ENCODE measurements at regions not wholly inside any gene's neighbourhood (a gene's known extent, or its start where the extent isn't known, plus 50 kb on each side); places are given as distances from the start of the nearest gene placed in this dataset.
"Not testable (repeated sequence)": the region's sequence is repeated elsewhere in the genome, so short reads cannot be mapped to it uniquely, and the experiment has no call there.

DNA sequence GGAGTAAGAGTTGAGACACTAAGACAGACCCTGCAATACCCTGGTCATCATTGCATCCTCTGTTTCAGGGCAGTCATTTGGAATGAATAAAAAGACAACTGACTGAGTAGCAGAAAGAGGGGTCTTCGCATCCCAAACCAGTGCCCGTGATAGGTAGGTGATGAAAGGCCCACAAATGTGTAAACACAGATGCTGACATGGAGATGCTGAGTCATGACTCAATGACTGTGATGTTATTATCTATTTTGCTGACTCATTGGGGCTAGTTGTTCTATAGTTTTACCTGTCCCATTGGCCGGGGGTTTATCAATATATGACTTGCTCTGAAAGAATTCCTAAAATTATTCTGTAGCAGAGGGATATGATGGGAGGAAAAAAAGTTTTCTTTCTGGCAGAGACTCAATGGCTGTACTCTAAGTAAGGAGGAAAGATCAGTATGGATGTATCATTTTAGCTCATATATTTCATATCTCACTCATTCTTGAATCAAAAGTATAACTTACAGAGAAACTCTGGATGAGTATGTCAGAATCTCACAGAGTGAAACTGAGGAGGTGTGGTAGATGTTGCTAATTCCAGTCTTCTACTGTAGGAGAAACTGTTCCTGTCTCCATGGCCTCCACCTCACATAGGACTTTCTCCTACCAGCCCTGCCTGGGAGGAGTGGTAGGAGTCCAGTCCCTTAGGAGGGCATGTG, 119.9 kb upstream of the PREP start:
- no peaks in the 10 kb centered on the region for H3K9me3 ChIP-seq (ENCODE audit: control insufficient read depth, insufficient read depth, low read length)
- no peak overlapping the region for H3K4me3 ChIP-seq (ENCODE audit: low read length)
- TF ChIP-seq, protein P1, sequence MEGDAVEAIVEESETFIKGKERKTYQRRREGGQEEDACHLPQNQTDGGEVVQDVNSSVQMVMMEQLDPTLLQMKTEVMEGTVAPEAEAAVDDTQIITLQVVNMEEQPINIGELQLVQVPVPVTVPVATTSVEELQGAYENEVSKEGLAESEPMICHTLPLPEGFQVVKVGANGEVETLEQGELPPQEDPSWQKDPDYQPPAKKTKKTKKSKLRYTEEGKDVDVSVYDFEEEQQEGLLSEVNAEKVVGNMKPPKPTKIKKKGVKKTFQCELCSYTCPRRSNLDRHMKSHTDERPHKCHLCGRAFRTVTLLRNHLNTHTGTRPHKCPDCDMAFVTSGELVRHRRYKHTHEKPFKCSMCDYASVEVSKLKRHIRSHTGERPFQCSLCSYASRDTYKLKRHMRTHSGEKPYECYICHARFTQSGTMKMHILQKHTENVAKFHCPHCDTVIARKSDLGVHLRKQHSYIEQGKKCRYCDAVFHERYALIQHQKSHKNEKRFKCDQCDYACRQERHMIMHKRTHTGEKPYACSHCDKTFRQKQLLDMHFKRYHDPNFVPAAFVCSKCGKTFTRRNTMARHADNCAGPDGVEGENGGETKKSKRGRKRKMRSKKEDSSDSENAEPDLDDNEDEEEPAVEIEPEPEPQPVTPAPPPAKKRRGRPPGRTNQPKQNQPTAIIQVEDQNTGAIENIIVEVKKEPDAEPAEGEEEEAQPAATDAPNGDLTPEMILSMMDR (IDR thresholded peaks at IDR 0.05; ENCODE audit: low read depth, low read length, poor library complexity, severe bottlenecking), result no peak
- TF ChIP-seq EZH2phosphoT487 (IDR thresholded peaks at IDR 0.05; ENCODE audit: borderline replicate concordance, low read length), result no peak
- H3K4me2 ChIP-seq (ENCODE audit: low read length), result no peak overlapping the region
- H3K79me2 ChIP-seq (ENCODE audit: control insufficient read depth, low read length), result no peaks in the 10 kb centered on the region
- H3K9me2 ChIP-seq (replicated peaks; ENCODE audit: control insufficient read depth, low read length), result no peaks in the 10 kb centered on the region
- H3K36me3 ChIP-seq (ENCODE audit: control insufficient read depth, low read length), result no peaks in the 10 kb centered on the region
- H3K4me1 ChIP-seq (ENCODE audit: control insufficient read depth, low read length), result no peaks in the 10 kb centered on the region
- H3K27me3 ChIP-seq (ENCODE audit: control insufficient read depth, low read length), result no peaks in the 10 kb centered on the region
- H3K27ac ChIP-seq (ENCODE audit: low read depth, low read length), result no peak overlapping the region
- H3F3A ChIP-seq (ENCODE audit: control insufficient read depth, insufficient read depth), result no peaks in the 10 kb centered on the region
- no peaks in the 10 kb centered on the region for H4K20me1 ChIP-seq (ENCODE audit: control insufficient read depth, insufficient read depth, low read depth, low read length)

DNA sequence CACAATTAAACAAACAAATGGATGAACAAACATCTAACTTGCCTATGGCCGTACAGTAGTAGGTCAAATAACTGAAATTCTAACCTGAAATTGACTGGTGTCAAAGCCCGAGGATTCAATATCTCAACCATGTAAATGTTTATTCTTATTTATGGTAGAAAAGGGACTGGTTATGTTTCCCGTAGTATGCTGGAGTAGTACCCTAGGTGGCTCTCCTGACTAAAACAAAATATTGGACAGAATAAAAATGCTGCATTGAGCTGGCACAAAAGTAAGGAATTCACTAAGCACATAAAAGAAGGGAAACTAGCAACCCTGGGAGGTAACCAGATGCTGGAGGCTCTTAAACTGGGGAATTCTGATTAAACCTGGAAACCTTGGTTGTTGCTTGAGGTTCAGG, 117.1 kb upstream of the PREP start:
- H3K79me2 ChIP-seq (ENCODE audit: control insufficient read depth, low read length), result no peaks in the 10 kb centered on the region
- H3K27me3 ChIP-seq (ENCODE audit: control insufficient read depth, low read length), result no peaks in the 10 kb centered on the region
- no peaks in the 10 kb centered on the region for H3K9me2 ChIP-seq (replicated peaks; ENCODE audit: control insufficient read depth, low read length)
- H3K9me3 ChIP-seq (ENCODE audit: control insufficient read depth, insufficient read depth, low read length), result no peaks in the 10 kb centered on the region
- no peaks in the 10 kb centered on the region for H3F3A ChIP-seq (ENCODE audit: control insufficient read depth, insufficient read depth)
- no peak overlapping the region for H3K4me2 ChIP-seq (ENCODE audit: low read length)
- H3K36me3 ChIP-seq (ENCODE audit: control insufficient read depth, low read length), result no peaks in the 10 kb centered on the region
- TF ChIP-seq EZH2phosphoT487 (IDR thresholded peaks at IDR 0.05; ENCODE audit: borderline replicate concordance, low read length), result no peak
- TF ChIP-seq, protein P1 (IDR thresholded peaks at IDR 0.05; ENCODE audit: low read depth, low read length, poor library complexity, severe bottlenecking), result no peak
- H3K4me1 ChIP-seq (ENCODE audit: control insufficient read depth, low read length), result no peaks in the 10 kb centered on the region
- no peaks in the 10 kb centered on the region for H4K20me1 ChIP-seq (ENCODE audit: control insufficient read depth, insufficient read depth, low read depth, low read length)
- no peak overlapping the region for H3K4me3 ChIP-seq (ENCODE audit: low read length)
- H3K27ac ChIP-seq (ENCODE audit: low read depth, low read length), result no peak overlapping the region

DNA sequence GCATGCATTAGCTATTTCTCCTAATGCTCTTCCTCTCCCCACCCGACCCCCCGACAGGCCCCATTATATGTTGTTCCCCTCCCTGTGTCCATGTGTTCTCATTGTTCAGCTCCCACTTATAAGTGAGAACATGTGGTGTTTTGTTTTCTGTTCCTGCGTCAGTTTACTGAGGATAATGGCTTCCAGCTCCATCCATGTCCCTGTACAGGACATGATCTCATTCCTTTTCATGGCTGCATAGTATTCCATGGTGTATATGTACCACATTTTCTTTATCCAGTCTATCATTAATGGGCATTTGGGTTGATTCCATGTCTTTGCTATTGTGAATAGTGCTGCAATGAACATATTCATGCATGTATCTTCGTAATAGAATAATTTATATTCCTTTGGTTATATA, 116.1 kb upstream of the PREP start:
- not testable (repeated sequence) for H3K27ac ChIP-seq (ENCODE audit: low read depth, low read length); H3K4me2 ChIP-seq (ENCODE audit: low read length); H3K9me2 ChIP-seq (replicated peaks; ENCODE audit: control insufficient read depth, low read length); H3K36me3 ChIP-seq (ENCODE audit: control insufficient read depth, low read length); H3K27me3 ChIP-seq (ENCODE audit: control insufficient read depth, low read length); H4K20me1 ChIP-seq (ENCODE audit: control insufficient read depth, insufficient read depth, low read depth, low read length); H3K4me3 ChIP-seq (ENCODE audit: low read length); H3K4me1 ChIP-seq (ENCODE audit: control insufficient read depth, low read length); H3F3A ChIP-seq (ENCODE audit: control insufficient read depth, insufficient read depth); H3K79me2 ChIP-seq (ENCODE audit: control insufficient read depth, low read length); H3K9me3 ChIP-seq (ENCODE audit: control insufficient read depth, insufficient read depth, low read length)

DNA sequence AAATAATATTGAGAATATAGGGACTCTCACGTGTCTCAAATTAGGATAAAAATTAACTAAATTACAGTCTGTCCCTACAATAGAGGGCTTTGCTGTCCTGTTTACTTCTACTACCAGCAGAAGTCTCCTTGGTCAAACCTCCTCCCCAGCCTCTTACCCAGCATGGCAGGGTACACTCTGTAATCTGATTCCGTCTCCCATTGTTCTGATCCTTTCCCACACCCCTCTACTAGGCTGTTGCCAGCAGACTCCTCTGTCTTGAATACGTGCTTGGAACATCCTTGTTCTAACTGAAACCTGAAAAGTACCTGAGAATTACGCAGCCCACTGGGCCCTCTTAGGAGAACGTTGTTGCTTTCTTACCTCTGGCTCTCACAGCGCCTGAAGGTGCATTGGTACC, 112.2 kb upstream of the PREP start:
- Histone ChIP-seq H3K27me3 (ENCODE audit: control insufficient read depth, low read length) (no peaks in the 10 kb centered on the region; the same call in 1 of the 2 replicates), H3K27ac (ENCODE audit: low read depth, low read length) (no peak overlapping the region), H3K79me2 (ENCODE audit: control insufficient read depth, low read length) (no peaks in the 10 kb centered on the region), H3K4me1 (ENCODE audit: control insufficient read depth, low read length) (no peaks in the 10 kb centered on the region), H3K9me3 (ENCODE audit: control insufficient read depth, insufficient read depth, low read length) (no peaks in the 10 kb centered on the region), H3K9me2 (replicated peaks; ENCODE audit: control insufficient read depth, low read length) (no peaks in the 10 kb centered on the region), H3K4me2 (ENCODE audit: low read length) (no peak overlapping the region), H3K4me3 (ENCODE audit: low read length) (no peak overlapping the region), H3F3A (ENCODE audit: control insufficient read depth, insufficient read depth) (no peaks in the 10 kb centered on the region), H4K20me1 (ENCODE audit: control insufficient read depth, insufficient read depth, low read depth, low read length) (no peaks in the 10 kb centered on the region), H3K36me3 (ENCODE audit: control insufficient read depth, low read length) (no peaks in the 10 kb centered on the region)
- no peak for TF ChIP-seq EZH2phosphoT487 (IDR thresholded peaks at IDR 0.05; ENCODE audit: borderline replicate concordance, low read length)

All from DOHH2 (cell line).